HG03135 (cell line): ENCODE measurements at regions not wholly inside any gene's neighbourhood (a gene's known extent, or its start where the extent isn't known, plus 50 kb on each side); places are given as distances from the start of the nearest gene placed in this dataset.

Source experiments
- ATAC-seq: cut with Tn5 transposase; IDR thresholded peaks from one replicate; pipeline ENCODE4 v1.9.1; 2021; ENCODE audit warnings: mild to moderate bottlenecking, moderate library complexity; ENCODE audit not compliant: unreplicated experiment

- ATAC-seq: no peak
Observed at GRCh38 chr2:9137379-9138150, 69.0 kb upstream of the ASAP2 start.

- ATAC-seq: no peak
Observed at GRCh38 chr2:9135822-9136558, 70.6 kb upstream of the ASAP2 start.

GRCh38 chr2:9127316-9127715, 79.3 kb upstream of the ASAP2 start:
- ATAC-seq: no peak

- ATAC-seq: no peak
Observed at GRCh38 chr2:9126540-9126939, 80.1 kb upstream of the ASAP2 start.

- ATAC-seq: no peak
Observed at GRCh38 chr2:9124231-9124741, 82.3 kb upstream of the ASAP2 start.

GRCh38 chr2:9123069-9123468, 83.5 kb upstream of the ASAP2 start:
- no peak for ATAC-seq

- no peak for ATAC-seq
Observed at GRCh38 chr2:9122367-9122766, 84.2 kb upstream of the ASAP2 start.

GRCh38 chr2:9118383-9118960, 88.1 kb upstream of the ASAP2 start:
- no peak for ATAC-seq

- no peak for ATAC-seq
Observed at GRCh38 chr2:9115229-9115628, 91.4 kb upstream of the ASAP2 start.

GRCh38 chr2:9114458-9114857, 92.2 kb upstream of the ASAP2 start:
- no peak for ATAC-seq

- no peak for ATAC-seq
Observed at GRCh38 chr2:9113916-9114315, 92.7 kb upstream of the ASAP2 start.

- ATAC-seq: no peak
Observed at GRCh38 chr2:9113262-9113661, 93.3 kb upstream of the ASAP2 start.

- ATAC-seq: no peak
Observed at GRCh38 chr2:9112079-9112721, 94.4 kb upstream of the ASAP2 start.

- no peak for ATAC-seq
Observed at GRCh38 chr2:9110893-9111569, 95.6 kb upstream of the ASAP2 start.

- no peak for ATAC-seq
Observed at GRCh38 chr2:9110346-9110884, 96.2 kb upstream of the ASAP2 start.

GRCh38 chr2:9109871-9110270, 96.7 kb upstream of the ASAP2 start:
- no peak for ATAC-seq

- no peak for ATAC-seq
Observed at GRCh38 chr2:9108210-9108967, 98.2 kb upstream of the ASAP2 start.

- no peak for ATAC-seq
Observed at GRCh38 chr2:9107168-9108025, 99.2 kb upstream of the ASAP2 start.
